HCT116 (cell line): ENCODE measurements at regions not wholly inside any gene's neighbourhood (a gene's known extent, or its start where the extent isn't known, plus 50 kb on each side); places are given as distances from the start of the nearest gene placed in this dataset.

Source experiments
- ATAC-seq: fragments of 200-7000 bp; cut with Tn5 transposase; 2 replicates; pipeline ENCODE4 v1.9.1; 2020; ENCODE audit warnings: mild to moderate bottlenecking, moderate library complexity
- BruUV-seq: library from RNA; stranded (reverse); fragments of 400-500 nt; replicated peaks from 2 replicates; lab custom pipeline; 2021; lab: Mats Ljungman, UMichigan
- CTCF ChIA-PET: fragments of 300-600 bp; sonication (Branson Sonifier 250); formaldehyde crosslinking; loops from one replicate; lab custom pipeline; 2021; ENCODE audit warnings: antibody characterized with exemption; lab: Charles Lee
- POLR2A ChIA-PET: fragments of 300-600, 350-600 bp; sonication (Branson Sonifier 250); formaldehyde crosslinking; loops from one replicate; lab custom pipeline; 2021; ENCODE audit warnings: antibody characterized with exemption; lab: Charles Lee
- RAD21 ChIA-PET, 2 experiments: fragments of 300-600 bp; sonication (Branson Sonifier 250); formaldehyde crosslinking; loops; one replicate each; lab custom pipeline; 2023; ENCODE audit warnings: low total read pairs in 2 of 2; ENCODE audit not compliant: uncharacterized antibody in 2 of 2, unreplicated experiment in 2 of 2, low non-redundant PET in 1 of 2; lab: Charles Lee
- DNase-seq: peaks from one replicate; pipeline ENCODE4 v3.0.0-alpha.2; 2010; ENCODE audit warnings: low read depth, low spot score
- H2AFZ ChIP-seq: fragments of 200-600 bp; shearing (Covaris generic), sonication (generic); 2 replicates; pipeline ENCODE4 v1.6.1; 2017; ENCODE audit warnings: low read depth, mixed run types, mixed read lengths, antibody characterized with exemption, low read length; ENCODE audit not compliant: poor library complexity, severe bottlenecking
- H3K27ac ChIP-seq: 2 replicates; pipeline ENCODE4 v1.5.1; 2012; ENCODE audit warnings: low read depth, low read length
- H3K27me3 ChIP-seq: fragments of 200-600 bp; sonication (generic); 2 replicates; pipeline ENCODE4 v1.6.1; 2016; ENCODE audit warnings: mixed run types, low read length, mixed read lengths; ENCODE audit not compliant: insufficient read depth
- H3K36me3 ChIP-seq, 2 experiments: fragments of 200-500 bp in 1 of 2; fragments of 200-600 bp in 1 of 2; sonication (Bioruptor generic) in 1 of 2; sonication (generic) in 1 of 2; 2 replicates each; pipeline versions ENCODE4 v1.5.1 to v1.6.1; 2014 to 2016; ENCODE audit warnings: low read length in 2 of 2, inconsistent platforms in 1 of 2, mixed read lengths in 1 of 2, mixed run types in 1 of 2; ENCODE audit not compliant: insufficient read depth in 2 of 2, control insufficient read depth in 1 of 2
- H3K4me1 ChIP-seq, 2 experiments: fragments of 200-600 bp in 1 of 2; sonication (generic) in 1 of 2; 2 replicates each; pipeline versions ENCODE4 v1.5.1 to v1.6.1; 2012 to 2017; ENCODE audit warnings: low read length in 2 of 2, inconsistent platforms in 1 of 2, mild to moderate bottlenecking in 1 of 2, mixed read lengths in 1 of 2, mixed run types in 1 of 2, moderate library complexity in 1 of 2; ENCODE audit not compliant: insufficient read depth in 2 of 2, control insufficient read depth in 1 of 2
- H3K4me2 ChIP-seq: fragments of 200-600 bp; sonication (generic); 2 replicates; pipeline ENCODE4 v1.6.1; 2017; ENCODE audit warnings: mixed run types, low read length, mixed read lengths
- H3K4me3 ChIP-seq, 2 experiments: fragments of 200-600 bp in 1 of 2; sonication (generic) in 1 of 2; replicated peaks in 1 of 2; 2 replicates each; pipeline ENCODE4 v1.5.1; 2011 to 2016; ENCODE audit warnings: low read length in 2 of 2, control low read depth in 1 of 2, low read depth in 1 of 2, mild to moderate bottlenecking in 1 of 2, mixed read lengths in 1 of 2, mixed run types in 1 of 2
- H3K79me2 ChIP-seq: fragments of 200-600 bp; sonication (generic); 2 replicates; pipeline ENCODE4 v1.6.1; 2017; ENCODE audit warnings: mild to moderate bottlenecking, mixed run types, low read length, moderate library complexity, mixed read lengths; ENCODE audit not compliant: insufficient read depth
- H3K9ac ChIP-seq: fragments of 200-600 bp; sonication (generic); 2 replicates; pipeline ENCODE4 v1.6.1; 2016; ENCODE audit warnings: low read length, mixed read lengths
- H3K9me2 ChIP-seq: fragments of 200-600 bp; sonication (generic), shearing (Covaris generic); 2 replicates; pipeline ENCODE4 v1.6.1; 2017; ENCODE audit warnings: mixed run types, mild to moderate bottlenecking, moderate library complexity; ENCODE audit not compliant: insufficient read depth
- H3K9me3 ChIP-seq, 2 experiments: fragments of 200-500 bp in 1 of 2; fragments of 200-600 bp in 1 of 2; sonication (Bioruptor generic) in 1 of 2; sonication (generic) in 1 of 2; 2 replicates each; pipeline ENCODE4 v1.6.1; 2014 to 2017; ENCODE audit warnings: low read length in 2 of 2, mixed read lengths in 2 of 2, inconsistent platforms in 1 of 2, low read depth in 1 of 2, mild to moderate bottlenecking in 1 of 2, mixed run types in 1 of 2, moderate library complexity in 1 of 2; ENCODE audit not compliant: control insufficient read depth in 1 of 2, insufficient read depth in 1 of 2
- H4K20me1 ChIP-seq: fragments of 200-600 bp; sonication (generic), shearing (Covaris generic); 2 replicates; pipeline ENCODE4 v1.6.1; 2017; ENCODE audit warnings: mixed run types, mild to moderate bottlenecking, moderate library complexity; ENCODE audit not compliant: insufficient read depth
- ATF3 ChIP-seq: IDR thresholded peaks from 2 replicates; pipeline ENCODE4 v1.6.1; 2012
- CBX3 ChIP-seq: IDR thresholded peaks from 2 replicates; pipeline ENCODE4 v1.6.1; 2012; ENCODE audit warnings: low read depth
- CEBPB ChIP-seq: IDR thresholded peaks from 2 replicates; pipeline ENCODE4 v1.6.1; 2012; ENCODE audit warnings: low read depth
- CTCF ChIP-seq, 3 experiments: fragments of 200-600 bp in 1 of 3; sonication (generic) in 1 of 3; IDR thresholded peaks in 2 of 3; conservative IDR thresholded peaks in 1 of 3; 2 replicates each; pipeline ENCODE4 v1.5.1; 2012 to 2017; ENCODE audit warnings: low read depth in 2 of 3, low read length in 2 of 3, antibody characterized with exemption in 1 of 3, borderline replicate concordance in 1 of 3, control low read depth in 1 of 3, mild to moderate bottlenecking in 1 of 3, mixed read lengths in 1 of 3, mixed run types in 1 of 3, moderate library complexity in 1 of 3; ENCODE audit not compliant: insufficient read depth in 1 of 3
- EZH2 ChIP-seq: fragments of 200-600 bp; sonication (generic); IDR thresholded peaks from 2 replicates; pipeline ENCODE4 v1.6.1; 2017; ENCODE audit warnings: antibody characterized with exemption, mixed run types
- POLR2AphosphoS5 ChIP-seq: IDR thresholded peaks from 2 replicates; pipeline ENCODE4 v1.6.1; 2011; ENCODE audit warnings: mild to moderate bottlenecking, low read depth, low read length, moderate library complexity
- RAD21 ChIP-seq: IDR thresholded peaks from 2 replicates; pipeline ENCODE4 v1.6.1; 2012; ENCODE audit warnings: low read depth, mild to moderate bottlenecking
- SIN3A ChIP-seq: IDR thresholded peaks from 2 replicates; pipeline ENCODE4 v1.6.1; 2012; ENCODE audit warnings: low read depth
- TCF7L2 ChIP-seq: IDR thresholded peaks from 2 replicates; pipeline ENCODE4 v1.7.0; 2011; ENCODE audit warnings: borderline replicate concordance, inconsistent platforms; ENCODE audit not compliant: insufficient read depth, insufficient read length; ENCODE audit errors: extremely low read depth
- ZBTB33 ChIP-seq: IDR thresholded peaks from 2 replicates; pipeline ENCODE4 v1.6.1; 2011; ENCODE audit warnings: mild to moderate bottlenecking, low read length, moderate library complexity; ENCODE audit not compliant: insufficient replicate concordance; ENCODE audit errors: extremely low read depth
- ZFX ChIP-seq: fragments of 450-650 bp; IDR thresholded peaks from 2 replicates; pipeline ENCODE4 v1.6.1; 2017
- ZNF274 ChIP-seq: fragments of 200-500 bp; sonication (Bioruptor generic); IDR thresholded peaks from 2 replicates; pipeline ENCODE4 v1.6.1; 2014; ENCODE audit warnings: mild to moderate bottlenecking, low read depth, low read length, inconsistent platforms
- intact Hi-C: fragments of 100-400 bp; cut with micrococcal nuclease; formaldehyde crosslinking; loops from 2 replicates; pipeline ENCODE4 v1.10.0; 2022

GRCh38 chr16:11462036-11462435 is 116.8 kb downstream of the RMI2 start (continued):
- TF ChIP-seq ZBTB33 = no peak
- TF ChIP-seq CEBPB = no peak
- TF ChIP-seq ATF3 = no peak
- TF ChIP-seq TCF7L2 = no peak
- TF ChIP-seq ZNF274 = no peak
- no peak for TF ChIP-seq SIN3A
- no peak for TF ChIP-seq RAD21
- no peak for TF ChIP-seq CTCF (IDR thresholded peaks at IDR 0.05 in 2 of 3, conservative IDR thresholded peaks at IDR 0.05 in 1 of 3; ENCODE audit: borderline replicate concordance in 1 of 3, insufficient read depth in 1 of 3, low read depth in 2 of 3, low read length in 2 of 3)

- DNase-seq (no peak), ATAC-seq (no peak)
- H3K4me3 ChIP-seq = no peak overlapping the region
- CTCF ChIA-PET = no interaction called here
- no peak for TF ChIP-seq ZNF274
- TF ChIP-seq EZH2 = no peak
- no peak for TF ChIP-seq ZFX
- TF ChIP-seq SIN3A = no peak
- no peak for TF ChIP-seq POLR2AphosphoS5
- TF ChIP-seq CBX3 = no peak
- H3K4me1 ChIP-seq = no peaks in the 10 kb centered on the region
- intact Hi-C loops = no loop called here
- POLR2A ChIA-PET = no interaction called here
- no TSS peak for BruUV-seq
- no peak overlapping the region for H3K27ac ChIP-seq
- no peaks in the 10 kb centered on the region for H3K9me2 ChIP-seq
- H3K36me3 ChIP-seq = no peaks in the 10 kb centered on the region
- H3K79me2 ChIP-seq = no peaks in the 10 kb centered on the region
- no peaks in the 10 kb centered on the region for H3K9me3 ChIP-seq
- H2AFZ ChIP-seq = no peak overlapping the region
- no peaks in the 10 kb centered on the region for H4K20me1 ChIP-seq
- no peak overlapping the region for H3K9ac ChIP-seq
- H3K27me3 ChIP-seq = no peaks in the 10 kb centered on the region
- no peak overlapping the region for H3K4me2 ChIP-seq
- RAD21 ChIA-PET = no interaction called here
Observed at GRCh38 chr16:11462861-11463260, 117.6 kb downstream of the RMI2 start.
